H1 (cell line): ENCODE measurements at regions not wholly inside any gene's neighbourhood (a gene's known extent, or its start where the extent isn't known, plus 50 kb on each side); places are given as distances from the start of the nearest gene placed in this dataset.

Source experiments
- CTCF ChIA-PET: fragments of 300-600 bp; sonication (Branson Sonifier 250); formaldehyde crosslinking; loops from one replicate; lab custom pipeline; 2021; ENCODE audit not compliant: partially characterized antibody; lab: Charles Lee
- POLR2A ChIA-PET: fragments of 300-600 bp; sonication (Branson Sonifier 250); formaldehyde crosslinking; loops from one replicate; lab custom pipeline; 2021; ENCODE audit warnings: inconsistent platforms; ENCODE audit not compliant: partially characterized antibody; lab: Charles Lee
- DNase-seq, 2 experiments: peaks; one replicate each; pipeline versions ENCODE4 v3.0.0 to v3.0.0-alpha.2; 2010 to 2022; ENCODE audit warnings: low spot score in 2 of 2, low read depth in 1 of 2, mixed read lengths in 1 of 2
- FAIRE-seq: peaks from 2 replicates; lab custom pipeline; 2011; peaks lifted over from hg19 to GRCh38; lab: Jason Lieb, UNC
- H2AFZ ChIP-seq: 2 replicates; pipeline ENCODE4 v1.8.1; 2012; ENCODE audit warnings: low read length, inconsistent platforms
- H2AK5ac ChIP-seq: 2 replicates; pipeline ENCODE4 v1.6.1; 2013; ENCODE audit warnings: low read depth, low read length
- H2BK120ac ChIP-seq: replicated peaks from 2 replicates; pipeline ENCODE3; 2013; ENCODE audit warnings: low read depth, low read length, inconsistent platforms
- H2BK12ac ChIP-seq: 2 replicates; pipeline ENCODE4 v1.6.1; 2013; ENCODE audit warnings: low read depth, low read length
- H2BK15ac ChIP-seq: 2 replicates; pipeline ENCODE4 v1.6.1; 2013; ENCODE audit warnings: low read length
- H2BK20ac ChIP-seq: 2 replicates; pipeline ENCODE4 v1.6.1; 2013; ENCODE audit warnings: low read length
- H2BK5ac ChIP-seq: 2 replicates; pipeline ENCODE4 v1.6.1; 2013; ENCODE audit warnings: low read depth, low read length
- H3K14ac ChIP-seq: 2 replicates; pipeline ENCODE4 v1.6.1; 2013; ENCODE audit warnings: inconsistent platforms; ENCODE audit not compliant: insufficient read length
- H3K18ac ChIP-seq: 2 replicates; pipeline ENCODE4 v1.6.1; 2013; ENCODE audit warnings: low read length; ENCODE audit errors: extremely low read depth
- H3K23ac ChIP-seq: 2 replicates; pipeline ENCODE4 v1.6.1; 2013; ENCODE audit warnings: inconsistent platforms; ENCODE audit not compliant: insufficient read length
- H3K23me2 ChIP-seq: 2 replicates; pipeline ENCODE4 v1.6.1; 2013; ENCODE audit warnings: low read depth, low read length
- H3K27ac ChIP-seq: 2 replicates; pipeline ENCODE4 v1.6.1; 2011; ENCODE audit warnings: low read depth, low read length, inconsistent platforms
- H3K27me3 ChIP-seq, 4 experiments: replicated peaks in 1 of 4; 1 replicate in 1 of 4; 2 replicates in 3 of 4; pipeline versions ENCODE4 v1.6.1 to v1.8.1; 2011 to 2013; ENCODE audit warnings: low read length in 3 of 4, mild to moderate bottlenecking in 3 of 4, inconsistent platforms in 2 of 4, mixed read lengths in 2 of 4, moderate library complexity in 1 of 4; ENCODE audit not compliant: control insufficient read depth in 3 of 4, insufficient read depth in 3 of 4; ENCODE audit errors: extremely low read depth in 1 of 4
- H3K36me3 ChIP-seq, 4 experiments: 2 replicates each; pipeline versions ENCODE4 v1.6.1 to v1.8.1; 2011 to 2013; ENCODE audit warnings: mild to moderate bottlenecking in 4 of 4, low read length in 3 of 4, moderate library complexity in 2 of 4, control low read depth in 1 of 4, inconsistent platforms in 1 of 4; ENCODE audit not compliant: insufficient read depth in 4 of 4, control insufficient read depth in 2 of 4
- H3K4ac ChIP-seq: replicated peaks from 2 replicates; pipeline ENCODE3; 2013; ENCODE audit warnings: low read length, low read depth, mixed read lengths, inconsistent platforms; ENCODE audit not compliant: insufficient read length
- H3K4me1 ChIP-seq, 4 experiments: replicated peaks in 1 of 4; 1 replicate in 1 of 4; 2 replicates in 3 of 4; pipeline versions ENCODE4 v1.6.1 to v1.8.1; 2011 to 2013; ENCODE audit warnings: low read length in 3 of 4, inconsistent platforms in 2 of 4, mixed read lengths in 1 of 4; ENCODE audit not compliant: insufficient read depth in 4 of 4, control insufficient read depth in 3 of 4
- H3K4me2 ChIP-seq, 2 experiments: 2 replicates each; pipeline versions ENCODE4 v1.6.1 to v1.8.1; 2011 to 2013; ENCODE audit warnings: low read depth in 2 of 2, low read length in 2 of 2, control low read depth in 1 of 2, inconsistent platforms in 1 of 2, mild to moderate bottlenecking in 1 of 2; ENCODE audit not compliant: insufficient read depth in 1 of 2
- H3K4me3 ChIP-seq, 4 experiments: fragments of 200-600, 300-600 bp in 1 of 4; sonication (generic), shearing (Covaris generic), sonication (Bioruptor Twin) in 1 of 4; 2 replicates each; pipeline versions ENCODE4 v1.5.1 to v1.8.1; 2011 to 2016; ENCODE audit warnings: low read length in 4 of 4, low read depth in 3 of 4, control low read depth in 2 of 4, inconsistent platforms in 2 of 4, mild to moderate bottlenecking in 2 of 4, mixed read lengths in 1 of 4, moderate library complexity in 1 of 4; ENCODE audit not compliant: insufficient read depth in 2 of 4; ENCODE audit errors: extremely low read depth in 1 of 4
- H3K56ac ChIP-seq: replicated peaks from 2 replicates; pipeline ENCODE3; 2013; ENCODE audit warnings: low read depth, mild to moderate bottlenecking, mixed read lengths, low read length, inconsistent platforms; ENCODE audit not compliant: insufficient read length
- H3K79me1 ChIP-seq: 2 replicates; pipeline ENCODE4 v1.6.1; 2013; ENCODE audit warnings: low read depth, low read length, control low read depth
- H3K79me2 ChIP-seq, 2 experiments: 2 replicates each; pipeline versions ENCODE4 v1.6.1 to v1.8.1; 2012 to 2013; ENCODE audit warnings: low read length in 2 of 2, mild to moderate bottlenecking in 2 of 2, inconsistent platforms in 1 of 2; ENCODE audit not compliant: insufficient read depth in 2 of 2, control insufficient read depth in 1 of 2
- H3K9ac ChIP-seq, 4 experiments: replicated peaks in 1 of 4; 1 replicate in 1 of 4; 2 replicates in 3 of 4; pipeline versions ENCODE4 v1.6.1 to v1.8.1; 2011 to 2013; ENCODE audit warnings: low read depth in 3 of 4, low read length in 3 of 4, control low read depth in 2 of 4, mild to moderate bottlenecking in 2 of 4, moderate library complexity in 2 of 4, inconsistent platforms in 1 of 4; ENCODE audit errors: extremely low read depth in 1 of 4
- H3K9me3 ChIP-seq, 2 experiments: 2 replicates each; pipeline versions ENCODE4 v1.6.1 to v1.8.1; 2012 to 2013; ENCODE audit warnings: mild to moderate bottlenecking in 2 of 2, moderate library complexity in 2 of 2, control low read depth in 1 of 2, inconsistent platforms in 1 of 2, low read depth in 1 of 2, low read length in 1 of 2, mixed read lengths in 1 of 2; ENCODE audit not compliant: insufficient read depth in 2 of 2
- H4K20me1 ChIP-seq, 2 experiments: replicated peaks in 1 of 2; 2 replicates each; pipeline versions ENCODE3 to v1.8.1; 2011 to 2013; ENCODE audit warnings: inconsistent platforms in 2 of 2, low read length in 2 of 2, mild to moderate bottlenecking in 1 of 2; ENCODE audit not compliant: insufficient read depth in 2 of 2, control insufficient read depth in 1 of 2
- H4K5ac ChIP-seq: 2 replicates; pipeline ENCODE4 v1.6.1; 2013; ENCODE audit warnings: low read length, low read depth, mixed read lengths, inconsistent platforms; ENCODE audit not compliant: insufficient read length
- H4K8ac ChIP-seq: 2 replicates; pipeline ENCODE4 v1.8.0; 2013; ENCODE audit warnings: mild to moderate bottlenecking, moderate library complexity, low read length, inconsistent platforms; ENCODE audit not compliant: insufficient read depth; ENCODE audit errors: extremely low read depth
- H4K91ac ChIP-seq: replicated peaks from 2 replicates; pipeline ENCODE3; 2013; ENCODE audit warnings: low read length, mixed read lengths, inconsistent platforms; ENCODE audit not compliant: insufficient read length
- ASH2L ChIP-seq: fragments of 200-600, 300-600 bp; sonication (generic); IDR thresholded peaks from one replicate; pipeline ENCODE4 v1.7.1; 2017; ENCODE audit warnings: low read length
- BCL11A ChIP-seq, 2 experiments: IDR thresholded peaks; one replicate each; pipeline ENCODE4 v1.6.1; 2011; ENCODE audit warnings: low read depth in 2 of 2, low read length in 2 of 2, mild to moderate bottlenecking in 2 of 2
- CEBPB ChIP-seq: IDR thresholded peaks from 2 replicates; pipeline ENCODE4 v1.6.1; 2012; ENCODE audit warnings: low read depth, low read length
- EP300 ChIP-seq, 2 experiments: IDR thresholded peaks; 1 replicate in 1 of 2; 2 replicates in 1 of 2; pipeline ENCODE4 v1.6.1; 2011 to 2012; ENCODE audit warnings: low read depth in 2 of 2, low read length in 2 of 2, mild to moderate bottlenecking in 2 of 2, borderline replicate concordance in 1 of 2, inconsistent platforms in 1 of 2, moderate library complexity in 1 of 2
- EZH2 ChIP-seq: fragments of 200-600 bp; sonication (generic); IDR thresholded peaks from 2 replicates; pipeline ENCODE4 v1.7.1; 2012; ENCODE audit warnings: low read depth, mild to moderate bottlenecking, moderate library complexity, low read length, inconsistent platforms; ENCODE audit not compliant: severe bottlenecking
- NANOG ChIP-seq: IDR thresholded peaks from 2 replicates; pipeline ENCODE4 v1.6.1; 2011; ENCODE audit warnings: low read length, low read depth, mild to moderate bottlenecking, inconsistent platforms; ENCODE audit not compliant: insufficient read depth, poor library complexity, severe bottlenecking
- RAD21 ChIP-seq, 2 experiments: IDR thresholded peaks in 1 of 2; conservative IDR thresholded peaks in 1 of 2; 2 replicates each; pipeline ENCODE4 v1.6.1; 2011; ENCODE audit warnings: low read depth in 2 of 2, low read length in 2 of 2, improper control_type of control experiment in 1 of 2, inconsistent platforms in 1 of 2, mild to moderate bottlenecking in 1 of 2, moderate library complexity in 1 of 2
- WGBS, 2 experiments: shearing (Covaris generic) in 1 of 2; methylation state at CpG; one replicate each; pipeline versions ENCODE4 v1.1.6 to v1.1.7; 2013 to 2015; ENCODE audit warnings: low lambda C conversion rate in 2 of 2, mixed read lengths in 2 of 2, inconsistent platforms in 1 of 2, low coverage in 1 of 2, missing lambda C conversion rate in 1 of 2; ENCODE audit not compliant: insufficient replicate concordance in 2 of 2, insufficient coverage in 1 of 2, insufficient read length in 1 of 2; ENCODE audit errors: extremely low coverage in 1 of 2, missing lambda C conversion rate in 1 of 2; 5-methylcytosine and 5-hydroxymethylcytosine counted together

DNA sequence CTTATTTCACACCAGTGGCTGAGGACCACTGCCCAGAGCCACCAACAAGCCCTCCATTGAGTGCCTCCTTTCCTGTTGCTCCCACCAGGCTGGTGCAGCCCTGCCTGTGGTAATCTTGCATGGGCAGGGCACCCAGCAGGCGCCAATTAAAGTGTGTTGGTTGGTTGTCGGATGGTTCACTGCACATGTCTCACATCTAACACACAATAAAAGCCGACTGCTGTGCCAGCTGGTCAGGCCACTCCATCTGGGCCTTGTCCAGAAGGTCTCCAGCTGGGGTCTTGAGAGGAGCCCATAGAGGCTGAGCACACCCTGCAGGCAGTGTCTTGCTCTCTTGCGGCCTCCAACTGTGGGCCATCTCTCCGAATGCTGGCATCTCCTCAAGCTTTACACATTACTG is 494.8 kb upstream of the KLHL29 start:
- Histone ChIP-seq H2BK20ac (no peak overlapping the region), H4K20me1 (no peaks in the 10 kb centered on the region), H3K4me1 (peaks cover 0 to 11% (median 8%) of the 10 kb centered on the region in 4 experiments; a peak in 5 of 7 replicates), H3K4me2 (no peak overlapping the region), H3K9ac (no peak overlapping the region), H4K8ac (no peak overlapping the region), H3K79me2 (no peaks in the 10 kb centered on the region), H3K9me3 (no peaks in the 10 kb centered on the region), H3K56ac (no peak overlapping the region), H3K27me3 (no peaks in the 10 kb centered on the region), H4K91ac (no peak overlapping the region), H3K79me1 (no peaks in the 10 kb centered on the region), H3K18ac (no peak overlapping the region), H2AK5ac (no peak overlapping the region), H3K27ac (no peak overlapping the region), H3K14ac (no peak overlapping the region), H2BK5ac (no peak overlapping the region), H2BK12ac (no peak overlapping the region), H4K5ac (no peak overlapping the region), H2BK15ac (no peak overlapping the region), H2BK120ac (no peak overlapping the region), H2AFZ (no peak overlapping the region), H3K4me3 (no peak overlapping the region), H3K23me2 (no peaks in the 10 kb centered on the region), H3K23ac (no peak overlapping the region), H3K36me3 (no peaks in the 10 kb centered on the region), H3K4ac (no peak overlapping the region)
- FAIRE-seq (no peak), DNase-seq (no peak)
- ChIA-PET POLR2A (no interaction called here), CTCF (interaction anchor here (0.9 to 1.2 kb wide), 2 partner anchors 11 to 534 kb away, joined by 3 read pairs; no protein-coding TSS in a partner anchor)
- WGBS, 2 experiments = 96% methylated on average over 5 of the region's 5 CpGs; no CpG with 5 or more reads in 1 of the 2 experiments
- TF ChIP-seq BCL11A (IDR thresholded peaks at IDR 0.05; ENCODE audit: low read depth in 2 of 2, low read length in 2 of 2) = no peak
- TF ChIP-seq NANOG = no peak
- no peak for TF ChIP-seq CEBPB
- TF ChIP-seq EZH2 = no peak
- TF ChIP-seq EP300 (IDR thresholded peaks at IDR 0.05; ENCODE audit: borderline replicate concordance in 1 of 2, low read depth in 2 of 2, low read length in 2 of 2) = no peak
- no peak for TF ChIP-seq ASH2L
- peak in 1 of 2 experiments; percentile 17; a peak in 1 of 4 replicates for TF ChIP-seq RAD21 (IDR thresholded peaks at IDR 0.05 in 1 of 2, conservative IDR thresholded peaks at IDR 0.05 in 1 of 2; ENCODE audit: low read depth in 2 of 2, low read length in 2 of 2)
